Muscle of back (tissue), 3 donors: ENCODE measurements at regions not wholly inside any gene's neighbourhood (a gene's known extent, or its start where the extent isn't known, plus 50 kb on each side); places are given as distances from the start of the nearest gene placed in this dataset.

ENCODE experiments used
- DNase-seq, 3 donors: peaks; one replicate each; pipeline versions ENCODE4 v3.0.0 to v3.0.0-alpha.2; 2013

- DNase-seq: no peak
These were observed 357.8 kb downstream of the AJAP1 start for GRCh38 chr1:5012249-5012648.

- DNase-seq: no peak
These were observed 356.2 kb downstream of the AJAP1 start for GRCh38 chr1:5010656-5011055.

GRCh38 chr1:5010236-5010635 is 355.8 kb downstream of the AJAP1 start:
- no peak for DNase-seq

- no peak for DNase-seq
These were observed 355.1 kb downstream of the AJAP1 start for GRCh38 chr1:5009376-5010065.

GRCh38 chr1:5005171-5005570 is 350.8 kb downstream of the AJAP1 start:
- no peak for DNase-seq

- DNase-seq: peak in 1 of 3 donors; percentile 0
These were observed 348.3 kb downstream of the AJAP1 start for GRCh38 chr1:5002676-5003075.

GRCh38 chr1:5001466-5001865 is 347.1 kb downstream of the AJAP1 start:
- peak in 1 of 3 donors; percentile 7 for DNase-seq

GRCh38 chr1:4986306-4986705 is 331.9 kb downstream of the AJAP1 start:
- no peak for DNase-seq

GRCh38 chr1:4984841-4985240 is 330.4 kb downstream of the AJAP1 start:
- DNase-seq: no peak

GRCh38 chr1:4980211-4980610 is 325.8 kb downstream of the AJAP1 start:
- no peak for DNase-seq

- peak in 1 of 3 donors; percentile 3 for DNase-seq
These were observed 324.4 kb downstream of the AJAP1 start for GRCh38 chr1:4978660-4979390.

- DNase-seq: no peak
These were observed 323.3 kb downstream of the AJAP1 start for GRCh38 chr1:4977701-4978100.

GRCh38 chr1:4976859-4977440 is 322.5 kb downstream of the AJAP1 start:
- no peak for DNase-seq

- DNase-seq: no peak
These were observed 321.4 kb downstream of the AJAP1 start for GRCh38 chr1:4975856-4976255.

GRCh38 chr1:4974981-4975685 is 320.7 kb downstream of the AJAP1 start:
- no peak for DNase-seq

GRCh38 chr1:4973341-4973740 is 318.9 kb downstream of the AJAP1 start:
- no peak for DNase-seq

- no peak for DNase-seq
These were observed 318.4 kb downstream of the AJAP1 start for GRCh38 chr1:4972761-4973320.

- no peak for DNase-seq
These were observed 317.3 kb downstream of the AJAP1 start for GRCh38 chr1:4971666-4972065.

- no peak for DNase-seq
These were observed 316.1 kb downstream of the AJAP1 start for GRCh38 chr1:4970532-4970931.

GRCh38 chr1:4969556-4970129 is 315.2 kb downstream of the AJAP1 start:
- DNase-seq: no peak

GRCh38 chr1:4965346-4966075 is 311.1 kb downstream of the AJAP1 start:
- no peak for DNase-seq
